H9 (cell line): ENCODE measurements at regions not wholly inside any gene's neighbourhood (a gene's known extent, or its start where the extent isn't known, plus 50 kb on each side); places are given as distances from the start of the nearest gene placed in this dataset.

ENCODE experiments used
- DNase-seq: peaks from one replicate; pipeline ENCODE4 v3.0.0-alpha.2; 2017
- H2AFZ ChIP-seq: one replicate; pipeline ENCODE4 v1.6.1; 2013; ENCODE audit warnings: mild to moderate bottlenecking, low read length, control low read depth, moderate library complexity
- H2AK5ac ChIP-seq: 2 replicates; pipeline ENCODE4 v1.6.1; 2013; ENCODE audit warnings: low read length, control low read depth, mixed read lengths; ENCODE audit not compliant: insufficient read length
- H2BK120ac ChIP-seq: one replicate; pipeline ENCODE4 v1.6.1; 2013; ENCODE audit warnings: low read depth, mild to moderate bottlenecking, low read length, control low read depth, inconsistent platforms; ENCODE audit not compliant: poor library complexity, severe bottlenecking
- H2BK12ac ChIP-seq: 2 replicates; pipeline ENCODE4 v1.6.1; 2013; ENCODE audit warnings: low read length, control low read depth, mixed read lengths, low read depth; ENCODE audit not compliant: insufficient read length
- H2BK15ac ChIP-seq: 2 replicates; pipeline ENCODE4 v1.6.1; 2013; ENCODE audit warnings: low read depth, low read length, control low read depth
- H2BK20ac ChIP-seq: one replicate; pipeline ENCODE4 v1.6.1; 2013; ENCODE audit warnings: low read depth, mild to moderate bottlenecking, low read length, control low read depth, inconsistent platforms; ENCODE audit not compliant: poor library complexity, severe bottlenecking
- H2BK5ac ChIP-seq: 2 replicates; pipeline ENCODE4 v1.6.1; 2013; ENCODE audit warnings: low read length, control low read depth, mixed read lengths; ENCODE audit not compliant: insufficient read length
- H3K14ac ChIP-seq: 2 replicates; pipeline ENCODE4 v1.6.1; 2013; ENCODE audit warnings: low read length, control low read depth; ENCODE audit not compliant: insufficient read depth
- H3K18ac ChIP-seq: 2 replicates; pipeline ENCODE4 v1.6.1; 2013; ENCODE audit warnings: low read depth, mild to moderate bottlenecking, mixed read lengths, low read length, control low read depth; ENCODE audit not compliant: insufficient read length
- H3K23ac ChIP-seq: 2 replicates; pipeline ENCODE4 v1.6.1; 2013; ENCODE audit warnings: low read length, control low read depth, mixed read lengths, low read depth; ENCODE audit not compliant: insufficient read length
- H3K23me2 ChIP-seq: 2 replicates; pipeline ENCODE4 v1.6.1; 2013; ENCODE audit warnings: low read depth, mild to moderate bottlenecking, mixed read lengths, low read length, control low read depth; ENCODE audit not compliant: insufficient read length, poor library complexity, severe bottlenecking
- H3K27ac ChIP-seq: 2 replicates; pipeline ENCODE4 v1.5.1; 2013; ENCODE audit warnings: low read length, control low read depth, mixed read lengths, low read depth; ENCODE audit not compliant: insufficient read length
- H3K27me3 ChIP-seq: 2 replicates; pipeline ENCODE4 v1.6.1; 2013; ENCODE audit warnings: low read length, control low read depth, inconsistent platforms; ENCODE audit not compliant: insufficient read depth
- H3K4ac ChIP-seq: 2 replicates; pipeline ENCODE4 v1.6.1; 2013; ENCODE audit warnings: low read depth, mild to moderate bottlenecking, control low read depth, inconsistent platforms, low read length, moderate library complexity
- H3K4me1 ChIP-seq: 2 replicates; pipeline ENCODE4 v1.6.1; 2013; ENCODE audit warnings: low read length, control low read depth, inconsistent platforms; ENCODE audit not compliant: insufficient read depth
- H3K4me2 ChIP-seq: 2 replicates; pipeline ENCODE4 v1.6.1; 2013; ENCODE audit warnings: low read length, control low read depth, mixed read lengths; ENCODE audit not compliant: insufficient read length, insufficient read depth
- H3K56ac ChIP-seq: 2 replicates; pipeline ENCODE4 v1.6.1; 2013; ENCODE audit warnings: low read depth, mild to moderate bottlenecking, mixed read lengths, low read length, control low read depth; ENCODE audit not compliant: insufficient read length
- H3K79me1 ChIP-seq: 2 replicates; pipeline ENCODE4 v1.6.1; 2013; ENCODE audit warnings: low read depth, mild to moderate bottlenecking, moderate library complexity, low read length, control low read depth, inconsistent platforms; ENCODE audit not compliant: insufficient read depth, poor library complexity, severe bottlenecking
- H3K79me2 ChIP-seq: 2 replicates; pipeline ENCODE4 v1.6.1; 2013; ENCODE audit warnings: low read length, control low read depth, inconsistent platforms; ENCODE audit not compliant: insufficient read depth
- H3K9ac ChIP-seq: 2 replicates; pipeline ENCODE4 v1.6.1; 2013; ENCODE audit warnings: low read length, control low read depth, mixed read lengths; ENCODE audit not compliant: insufficient read length; ENCODE audit errors: extremely low read depth
- H3K9me3 ChIP-seq: one replicate; pipeline ENCODE4 v1.6.1; 2013; ENCODE audit warnings: low read depth, low read length, inconsistent platforms; ENCODE audit not compliant: control insufficient read depth
- H3T11ph ChIP-seq: one replicate; pipeline ENCODE4 v1.6.1; 2013; ENCODE audit warnings: mild to moderate bottlenecking, low read length, control low read depth, inconsistent platforms
- H4K20me1 ChIP-seq: one replicate; pipeline ENCODE4 v1.6.1; 2013; ENCODE audit not compliant: control insufficient read depth, insufficient read length, insufficient read depth
- H4K5ac ChIP-seq: 2 replicates; pipeline ENCODE4 v1.6.1; 2013; ENCODE audit warnings: low read depth, mild to moderate bottlenecking, mixed read lengths, low read length, control low read depth; ENCODE audit not compliant: insufficient read length
- H4K8ac ChIP-seq: replicated peaks from 2 replicates; pipeline ENCODE4 v1.6.1; 2013; ENCODE audit warnings: low read length, control low read depth, mixed read lengths, low read depth; ENCODE audit not compliant: insufficient read length
- H4K91ac ChIP-seq: 2 replicates; pipeline ENCODE4 v1.6.1; 2013; ENCODE audit warnings: low read depth, mild to moderate bottlenecking, moderate library complexity, mixed read lengths, low read length, control low read depth; ENCODE audit not compliant: insufficient read length
- H3K27ac Mint-ChIP-seq, 3 experiments: 2 replicates in 2 of 3; 3 replicates in 1 of 3; pipeline ENCODE4 v1.8.0; 2020 to 2021; ENCODE audit warnings: mixed read lengths in 3 of 3, mild to moderate bottlenecking in 1 of 3, moderate library complexity in 1 of 3
- H3K27me3 Mint-ChIP-seq: 2 replicates; pipeline ENCODE4 v1.8.0; 2021; ENCODE audit warnings: low read depth, mild to moderate bottlenecking, moderate library complexity, mixed read lengths
- H3K36me3 Mint-ChIP-seq, 3 experiments: 2 replicates in 2 of 3; 3 replicates in 1 of 3; pipeline ENCODE4 v1.8.0; 2020 to 2021; ENCODE audit warnings: low read depth in 3 of 3, mixed read lengths in 3 of 3; ENCODE audit not compliant: insufficient read depth in 1 of 3
- H3K4me1 Mint-ChIP-seq, 2 experiments: 2 replicates each; pipeline ENCODE4 v1.8.0; 2020; ENCODE audit warnings: mixed read lengths in 2 of 2
- H3K4me3 Mint-ChIP-seq, 2 experiments: 2 replicates in 1 of 2; 3 replicates in 1 of 2; pipeline ENCODE4 v1.8.0; 2020 to 2021; ENCODE audit warnings: mild to moderate bottlenecking in 2 of 2, mixed read lengths in 2 of 2, moderate library complexity in 1 of 2
- H3K9me3 Mint-ChIP-seq, 2 experiments: 2 replicates in 1 of 2; 3 replicates in 1 of 2; pipeline ENCODE4 v1.8.0; 2020; ENCODE audit warnings: mild to moderate bottlenecking in 2 of 2, mixed read lengths in 2 of 2, moderate library complexity in 1 of 2
- WGBS: extraction: QIAGEN DNeasy Blood & Tissue Kit; methylation state at CpG from one replicate; pipeline ENCODE4 v1.1.7; 2013; ENCODE audit warnings: missing lambda C conversion rate, low lambda C conversion rate, mixed read lengths; ENCODE audit not compliant: insufficient read length; ENCODE audit errors: extremely low coverage; 5-methylcytosine and 5-hydroxymethylcytosine counted together
- TF ChIP-seq, protein P1 (sequence below): fragments of 200-600 bp; sonication (generic); conservative IDR thresholded peaks from 3 replicates; pipeline ENCODE4 v1.8.0; 2021; ENCODE audit warnings: antibody characterized with exemption, mild to moderate bottlenecking

DNA sequence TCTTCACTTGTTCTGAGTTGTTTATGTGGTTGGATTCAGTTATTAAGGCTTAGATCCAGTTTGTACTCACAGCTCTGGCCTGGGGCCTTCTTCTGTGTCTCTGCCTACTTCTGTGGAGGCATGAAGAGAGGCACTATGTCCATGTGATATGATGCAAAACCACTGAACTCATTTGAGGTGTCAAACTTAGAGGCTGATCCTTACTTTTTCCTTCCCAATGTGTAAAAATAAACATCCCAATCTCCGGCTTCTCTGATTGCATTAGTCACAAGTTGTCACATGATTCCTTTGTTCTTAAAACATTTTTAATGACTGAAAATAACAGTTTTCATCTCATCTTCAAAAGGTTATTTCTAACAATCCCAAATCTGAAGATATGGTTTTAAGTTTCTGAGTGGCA is 276.0 kb upstream of the RGMB start:
- Histone ChIP-seq H4K5ac (no peak overlapping the region), H2BK20ac (no peak overlapping the region), H3T11ph (no peak overlapping the region), H3K27me3 (no peaks in the 10 kb centered on the region), H4K8ac (no peak overlapping the region), H2AK5ac (no peak overlapping the region), H2BK120ac (no peak overlapping the region), H3K9me3 (no peaks in the 10 kb centered on the region), H2BK12ac (peak overlapping the region; percentile 67), H3K9ac (no peak overlapping the region), H4K20me1 (no peaks in the 10 kb centered on the region), H4K91ac (no peak overlapping the region), H3K14ac (no peak overlapping the region), H3K79me1 (no peaks in the 10 kb centered on the region), H2AFZ (no peak overlapping the region), H2BK5ac (no peak overlapping the region), H3K23me2 (no peaks in the 10 kb centered on the region), H3K23ac (no peak overlapping the region), H3K18ac (no peak overlapping the region), H3K4me2 (no peak overlapping the region), H3K56ac (no peak overlapping the region), H3K27ac (no peak overlapping the region), H3K4ac (no peak overlapping the region), H3K4me1 (no peaks in the 10 kb centered on the region), H2BK15ac (no peak overlapping the region), H3K79me2 (no peaks in the 10 kb centered on the region)
- Mint-ChIP-seq H3K27me3 (no peaks in the 10 kb centered on the region), H3K36me3 (no peaks in the 10 kb centered on the region; a peak in 3 of 7 replicates), H3K9me3 (peaks cover 2 to 3% of the 10 kb centered on the region in 2 experiments; a peak in 3 of 5 replicates), H3K4me3 (no peak overlapping the region), H3K4me1 (peaks cover 11 to 13% of the 10 kb centered on the region in 2 experiments), H3K27ac (no peak overlapping the region)
- WGBS: no CpG with 5 or more reads among the region's 1 CpG
- no peak for DNase-seq
- TF ChIP-seq, protein P1, sequence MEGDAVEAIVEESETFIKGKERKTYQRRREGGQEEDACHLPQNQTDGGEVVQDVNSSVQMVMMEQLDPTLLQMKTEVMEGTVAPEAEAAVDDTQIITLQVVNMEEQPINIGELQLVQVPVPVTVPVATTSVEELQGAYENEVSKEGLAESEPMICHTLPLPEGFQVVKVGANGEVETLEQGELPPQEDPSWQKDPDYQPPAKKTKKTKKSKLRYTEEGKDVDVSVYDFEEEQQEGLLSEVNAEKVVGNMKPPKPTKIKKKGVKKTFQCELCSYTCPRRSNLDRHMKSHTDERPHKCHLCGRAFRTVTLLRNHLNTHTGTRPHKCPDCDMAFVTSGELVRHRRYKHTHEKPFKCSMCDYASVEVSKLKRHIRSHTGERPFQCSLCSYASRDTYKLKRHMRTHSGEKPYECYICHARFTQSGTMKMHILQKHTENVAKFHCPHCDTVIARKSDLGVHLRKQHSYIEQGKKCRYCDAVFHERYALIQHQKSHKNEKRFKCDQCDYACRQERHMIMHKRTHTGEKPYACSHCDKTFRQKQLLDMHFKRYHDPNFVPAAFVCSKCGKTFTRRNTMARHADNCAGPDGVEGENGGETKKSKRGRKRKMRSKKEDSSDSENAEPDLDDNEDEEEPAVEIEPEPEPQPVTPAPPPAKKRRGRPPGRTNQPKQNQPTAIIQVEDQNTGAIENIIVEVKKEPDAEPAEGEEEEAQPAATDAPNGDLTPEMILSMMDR: no peak
